NT2/D1 (cell line): ENCODE measurements at regions not wholly inside any gene's neighbourhood (a gene's known extent, or its start where the extent isn't known, plus 50 kb on each side); places are given as distances from the start of the nearest gene placed in this dataset.

Source experiments
- SUZ12 ChIP-seq: IDR thresholded peaks from 2 replicates; pipeline ENCODE4 v1.6.1; 2011; ENCODE audit not compliant: insufficient read length, insufficient read depth; ENCODE audit errors: extremely low read depth
- YY1 ChIP-seq: IDR thresholded peaks from 2 replicates; pipeline ENCODE4 v1.6.1; 2011; ENCODE audit not compliant: insufficient read length, insufficient read depth
- ZNF274 ChIP-seq: IDR thresholded peaks from 2 replicates; pipeline ENCODE4 v1.6.1; 2011; ENCODE audit warnings: mild to moderate bottlenecking, low read depth, low read length

GRCh38 chr10:58948303-58948702 is 228.1 kb upstream of the PHYHIPL start:
- TF ChIP-seq YY1, result no peak
- TF ChIP-seq ZNF274, result no peak
- no peak for TF ChIP-seq SUZ12
